ENCODE measurements at regions not wholly inside any gene's neighbourhood (a gene's known extent, or its start where the extent isn't known, plus 50 kb on each side); places are given as distances from the start of the nearest gene placed in this dataset.

- Histone ChIP-seq H3K27me3 (replicated peaks; ENCODE audit: insufficient read depth) (no peaks in the 10 kb centered on the region), H3K27ac (no peak overlapping the region), H3K4me1 (ENCODE audit: control insufficient read depth in 1 of 2, low read depth in 2 of 2) (no peaks in the 10 kb centered on the region), H3K9me3 (no peaks in the 10 kb centered on the region), H3K4me3 (no peak overlapping the region), H3K36me3 (no peaks in the 10 kb centered on the region)
- ATAC-seq (ENCODE audit: insufficient number of reproducible peaks, low FRiP score, low read depth) (no peak), DNase-seq (ENCODE audit: low spot score) (no peak)
- TF ChIP-seq CTCF (IDR thresholded peaks at IDR 0.05) = no peak
These were observed 552.2 kb upstream of the RIOK2 start for GRCh38 chr5:97735209-97735608.

GRCh38 chr5:97737608-97738007 lies 554.6 kb upstream of the RIOK2 start:
- no peak for DNase-seq (ENCODE audit: low spot score)
- no peaks in the 10 kb centered on the region for H3K9me3 ChIP-seq
- H3K4me1 ChIP-seq (ENCODE audit: control insufficient read depth in 1 of 2, low read depth in 2 of 2) = no peaks in the 10 kb centered on the region
- ATAC-seq (ENCODE audit: insufficient number of reproducible peaks, low FRiP score, low read depth) = no peak
- no peaks in the 10 kb centered on the region for H3K27me3 ChIP-seq (replicated peaks; ENCODE audit: insufficient read depth)
- H3K36me3 ChIP-seq = no peaks in the 10 kb centered on the region
- no peak for TF ChIP-seq CTCF (IDR thresholded peaks at IDR 0.05)
- no peak overlapping the region for H3K27ac ChIP-seq
- H3K4me3 ChIP-seq = no peak overlapping the region

GRCh38 chr5:97745817-97746216 lies 562.8 kb upstream of the RIOK2 start:
- no peak overlapping the region for H3K4me3 ChIP-seq
- H3K27ac ChIP-seq = no peak overlapping the region
- H3K4me1 ChIP-seq (ENCODE audit: control insufficient read depth in 1 of 2, low read depth in 2 of 2) = no peaks in the 10 kb centered on the region
- H3K27me3 ChIP-seq (replicated peaks; ENCODE audit: insufficient read depth) = no peaks in the 10 kb centered on the region
- no peaks in the 10 kb centered on the region for H3K36me3 ChIP-seq
- ATAC-seq (ENCODE audit: insufficient number of reproducible peaks, low FRiP score, low read depth) (no peak), DNase-seq (ENCODE audit: low spot score) (no peak)
- H3K9me3 ChIP-seq = no peaks in the 10 kb centered on the region
- no peak for TF ChIP-seq CTCF (IDR thresholded peaks at IDR 0.05)

DNA sequence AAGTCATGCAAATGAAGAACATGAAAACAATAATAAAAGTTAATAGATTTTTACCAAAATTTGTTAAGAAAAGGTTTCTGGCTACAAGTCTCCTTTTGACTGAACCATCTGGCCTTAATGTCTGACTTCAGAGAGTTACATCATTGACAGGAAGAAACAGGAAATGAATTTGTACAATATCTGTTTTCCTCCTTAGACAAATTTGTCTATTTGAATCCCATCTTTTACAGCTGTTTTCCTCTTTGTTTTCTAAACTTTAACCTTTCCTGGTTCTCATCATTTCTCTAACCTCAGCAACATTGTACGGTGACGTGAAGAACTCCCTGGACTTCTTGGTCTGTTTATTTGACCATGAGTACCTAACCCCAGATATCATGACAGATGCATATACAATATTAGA lies 567.5 kb upstream of the RIOK2 start:
- TF ChIP-seq CTCF (IDR thresholded peaks at IDR 0.05) = no peak
- Histone ChIP-seq H3K9me3 (no peaks in the 10 kb centered on the region), H3K4me1 (ENCODE audit: control insufficient read depth in 1 of 2, low read depth in 2 of 2) (no peaks in the 10 kb centered on the region), H3K27me3 (replicated peaks; ENCODE audit: insufficient read depth) (no peaks in the 10 kb centered on the region), H3K4me3 (no peak overlapping the region), H3K36me3 (no peaks in the 10 kb centered on the region), H3K27ac (no peak overlapping the region)
- DNase-seq (ENCODE audit: low spot score) (no peak), ATAC-seq (ENCODE audit: insufficient number of reproducible peaks, low FRiP score, low read depth) (no peak)

- ATAC-seq (ENCODE audit: insufficient number of reproducible peaks, low FRiP score, low read depth) = no peak
These were observed 568.5 kb upstream of the RIOK2 start for GRCh38 chr5:97751540-97751939.

More at GRCh38 chr5:97751540-97751939, 568.5 kb upstream of the RIOK2 start:
- Histone ChIP-seq H3K27ac (no peak overlapping the region), H3K27me3 (replicated peaks; ENCODE audit: insufficient read depth) (no peaks in the 10 kb centered on the region), H3K4me3 (no peak overlapping the region), H3K4me1 (ENCODE audit: control insufficient read depth in 1 of 2, low read depth in 2 of 2) (no peaks in the 10 kb centered on the region), H3K36me3 (no peaks in the 10 kb centered on the region), H3K9me3 (no peaks in the 10 kb centered on the region)
- DNase-seq (ENCODE audit: low spot score) = no peak
- no peak for TF ChIP-seq CTCF (IDR thresholded peaks at IDR 0.05)

Data from thoracic aorta (tissue), 2 donors.